Lung microvascular endothelial cell (primary cell): ENCODE measurements at regions not wholly inside any gene's neighbourhood (a gene's known extent, or its start where the extent isn't known, plus 50 kb on each side); places are given as distances from the start of the nearest gene placed in this dataset.

Experiments used
- DNase-seq, 2 donors: peaks; one replicate each; pipeline versions ENCODE4 v3.0.0 to v3.0.0-alpha.2; 2010; ENCODE audit warnings: low read depth in 2 of 2

DNA sequence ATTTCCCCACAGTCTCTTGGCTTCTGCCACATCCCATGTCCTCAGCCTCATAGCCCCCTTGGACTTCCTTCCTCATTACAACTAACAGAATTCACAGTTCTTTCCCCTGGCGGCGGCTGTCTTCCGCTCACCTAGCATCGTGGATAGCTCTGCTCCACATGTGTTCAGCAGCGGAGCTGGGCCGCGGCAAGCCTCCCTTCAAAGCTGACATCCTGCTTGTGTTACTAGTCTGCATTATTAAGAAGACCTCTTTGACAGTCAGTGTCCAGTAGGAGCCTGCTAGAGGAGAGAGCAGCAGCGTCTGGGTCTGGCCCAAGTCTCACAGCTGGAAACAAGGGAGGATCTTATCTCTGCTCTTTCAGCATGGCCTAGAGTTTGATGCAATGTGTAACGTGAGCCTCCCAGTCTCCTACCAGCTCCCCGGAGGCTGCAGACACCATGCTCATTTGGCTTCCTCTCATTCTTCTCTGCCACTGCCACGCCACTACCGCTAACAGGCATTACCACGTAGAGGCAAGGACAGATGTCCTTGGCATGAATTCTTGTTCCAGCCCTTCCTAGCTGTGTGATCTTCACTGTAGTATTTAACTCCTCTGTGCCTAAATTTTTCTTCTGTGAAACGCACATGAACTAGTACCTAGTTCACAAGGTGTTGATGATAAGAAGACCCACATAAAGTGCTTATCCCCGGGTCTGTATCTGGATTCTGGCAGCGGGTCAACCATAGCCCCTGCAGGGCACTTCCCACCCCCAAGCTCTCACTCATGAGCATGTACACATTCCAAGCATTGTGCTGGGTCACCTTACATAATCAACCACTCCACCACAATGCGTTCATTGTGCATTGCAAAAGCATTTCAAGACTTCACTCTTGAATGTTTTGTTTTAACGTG, 107.1 kb upstream of the BACH2 start:
- no peak for DNase-seq

DNA sequence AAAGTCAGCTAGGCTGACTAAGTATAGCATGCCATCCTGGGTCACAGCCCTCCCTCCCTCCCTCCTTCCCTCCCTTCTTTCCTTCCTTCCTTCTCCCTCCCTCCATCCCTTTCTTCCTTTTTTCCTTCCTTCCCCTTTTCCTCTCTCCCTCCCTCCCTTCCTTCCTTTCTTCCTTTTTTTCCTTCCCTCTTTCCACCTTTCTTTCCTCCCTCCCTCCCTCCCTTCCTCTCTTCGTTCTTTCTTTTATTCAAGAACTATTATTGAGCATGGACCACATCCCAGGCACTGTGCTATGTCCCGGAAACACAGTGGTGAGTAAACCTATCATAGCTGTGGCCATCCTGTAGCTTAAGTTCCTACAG, 106.2 kb upstream of the BACH2 start:
- no peak for DNase-seq

DNA sequence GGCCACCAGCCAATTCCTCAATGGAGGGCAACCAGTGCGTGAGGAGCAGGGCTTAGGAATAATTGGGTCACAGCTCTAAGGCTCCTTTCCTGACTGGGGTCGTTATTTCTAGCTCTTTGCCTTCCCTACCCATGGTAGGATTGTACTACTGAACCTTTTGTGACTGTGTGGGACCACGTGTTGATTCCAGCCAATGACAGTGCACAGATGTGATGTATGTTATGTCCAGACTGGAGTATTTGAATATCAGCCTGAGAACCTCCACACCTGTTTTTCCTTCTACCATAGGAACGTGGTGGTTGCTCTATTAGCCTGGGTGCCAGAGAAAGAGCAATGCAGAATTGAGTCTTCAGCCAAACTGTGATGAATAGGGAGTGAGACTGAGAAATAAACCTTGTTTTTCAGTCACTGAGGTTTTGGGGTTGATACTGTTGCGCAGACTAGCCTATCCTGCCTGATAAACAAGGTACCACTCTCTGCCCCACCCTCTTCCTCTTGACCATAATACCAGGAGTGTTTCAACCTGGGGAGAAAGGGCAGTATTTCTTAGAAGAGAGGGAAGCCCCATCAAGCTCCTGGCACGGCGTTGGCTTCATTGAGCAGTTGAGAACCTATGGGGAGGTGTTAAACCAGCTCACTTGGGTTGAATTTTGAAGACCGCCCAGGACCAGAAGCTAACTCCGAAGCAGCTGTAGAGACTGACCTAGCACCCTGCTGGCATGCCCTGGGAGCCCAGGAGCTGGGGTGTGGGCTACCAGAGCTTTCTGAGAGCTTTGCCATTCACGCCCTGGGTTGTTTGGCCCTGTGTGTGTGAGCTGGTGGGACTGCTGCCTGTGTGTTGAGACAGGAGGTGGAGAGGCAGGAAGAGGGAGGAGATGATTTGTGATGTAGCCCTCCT, 105.5 kb upstream of the BACH2 start:
- no peak for DNase-seq

DNA sequence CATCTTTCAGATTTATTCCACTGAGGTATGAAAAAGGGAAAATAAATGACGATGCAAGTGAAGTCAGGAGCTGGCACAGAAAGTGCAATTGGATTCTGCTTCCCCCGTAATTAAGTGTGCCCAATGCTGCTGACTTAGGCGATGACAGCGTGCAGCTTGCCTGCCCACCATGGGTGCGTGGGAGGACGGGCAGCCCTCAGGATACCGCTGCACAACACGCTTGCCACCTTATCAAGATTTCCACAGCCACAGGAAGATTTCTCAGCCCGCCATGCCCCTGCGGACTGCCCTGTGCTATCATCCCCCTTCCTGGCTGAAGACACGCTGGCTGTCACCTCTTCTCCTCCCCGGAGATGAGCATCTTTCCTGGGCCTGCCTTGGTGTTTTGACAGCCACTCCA, 103.3 kb upstream of the BACH2 start:
- DNase-seq = no peak

DNA sequence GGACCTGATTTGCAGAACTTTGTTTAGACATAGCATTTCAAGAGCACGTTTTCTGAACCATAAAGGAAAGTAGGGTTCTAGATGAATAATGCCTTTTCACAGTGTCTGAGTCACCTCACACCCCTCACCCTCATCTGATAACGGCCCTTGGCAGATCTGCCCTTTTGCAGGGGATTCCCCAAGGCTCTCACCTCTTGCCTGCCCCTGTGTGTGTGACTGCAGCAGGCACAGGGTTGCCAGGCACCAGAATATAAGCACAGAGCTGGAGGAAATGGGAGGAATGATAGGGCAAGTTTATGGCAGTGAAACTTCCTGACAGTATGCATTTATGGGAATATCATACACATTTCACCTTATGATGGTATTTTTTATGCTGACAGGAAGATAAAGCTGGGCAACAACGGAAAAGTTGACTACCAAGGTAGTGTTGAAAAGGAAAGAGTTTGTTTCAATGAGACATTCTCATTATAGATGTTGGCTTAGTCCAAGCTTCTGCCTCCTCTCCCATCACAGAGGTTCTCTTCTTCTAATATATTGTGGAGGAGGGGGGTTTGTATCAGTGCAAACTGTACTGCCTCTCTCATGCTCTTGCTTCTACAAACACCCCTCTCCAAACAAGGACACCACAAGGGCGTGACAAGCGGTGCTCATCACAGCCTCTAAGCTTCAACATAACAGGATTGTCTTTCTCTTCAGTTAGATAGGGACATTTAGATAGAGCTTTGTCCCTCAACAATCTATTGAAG, 101.5 kb upstream of the BACH2 start:
- DNase-seq = peak; percentile 37 to 96

DNA sequence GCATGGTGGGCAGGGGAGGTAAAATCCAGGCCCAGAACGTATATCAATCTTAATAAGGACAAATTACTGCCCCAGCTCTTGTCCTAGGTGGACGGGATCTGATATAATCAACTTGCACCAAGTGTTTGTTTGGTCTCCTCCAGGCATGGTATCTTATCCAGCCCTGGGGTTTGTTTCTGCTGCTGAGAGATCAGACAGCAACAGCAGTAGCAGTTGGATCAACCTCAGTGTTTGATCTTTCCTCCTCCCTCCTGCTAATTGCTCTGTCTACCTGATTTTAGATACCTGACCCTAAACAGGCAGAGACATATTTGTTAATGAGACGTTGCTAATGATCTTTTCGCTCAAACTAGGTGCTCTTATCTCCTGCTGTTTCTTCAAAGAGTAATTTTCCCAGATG, 100.4 kb upstream of the BACH2 start:
- no peak for DNase-seq

DNA sequence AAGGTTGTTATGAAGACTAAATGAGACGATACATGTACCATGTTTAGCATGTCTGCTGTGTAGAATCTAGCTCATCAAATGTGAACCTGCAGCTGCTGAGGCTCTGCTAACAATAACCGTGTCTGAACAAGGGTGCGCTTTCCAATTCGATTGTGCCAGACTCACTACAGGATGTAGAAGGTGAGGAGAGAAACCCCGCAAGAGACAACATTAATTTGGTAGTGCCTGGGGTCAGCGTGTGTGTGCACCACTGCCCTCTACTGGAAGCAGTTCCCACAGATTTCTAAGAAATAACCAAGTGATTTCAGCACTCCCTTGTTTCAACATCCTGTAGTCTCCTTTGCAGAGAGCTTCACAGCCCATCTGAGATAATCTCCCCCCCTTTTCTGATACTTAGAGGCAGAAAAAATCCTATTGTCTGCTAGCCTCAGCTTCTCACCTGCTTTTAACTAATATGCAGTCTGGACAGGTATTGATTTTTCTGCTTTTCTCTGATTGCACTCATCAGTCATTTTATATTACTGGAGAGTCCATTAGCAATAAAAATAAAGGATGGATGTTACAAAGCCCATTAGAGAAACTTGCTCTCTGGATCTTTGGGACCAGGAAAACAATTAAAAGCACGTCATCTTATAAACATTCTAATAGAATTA, 96.7 kb upstream of the BACH2 start:
- DNase-seq = peak; percentile 54 to 59

DNA sequence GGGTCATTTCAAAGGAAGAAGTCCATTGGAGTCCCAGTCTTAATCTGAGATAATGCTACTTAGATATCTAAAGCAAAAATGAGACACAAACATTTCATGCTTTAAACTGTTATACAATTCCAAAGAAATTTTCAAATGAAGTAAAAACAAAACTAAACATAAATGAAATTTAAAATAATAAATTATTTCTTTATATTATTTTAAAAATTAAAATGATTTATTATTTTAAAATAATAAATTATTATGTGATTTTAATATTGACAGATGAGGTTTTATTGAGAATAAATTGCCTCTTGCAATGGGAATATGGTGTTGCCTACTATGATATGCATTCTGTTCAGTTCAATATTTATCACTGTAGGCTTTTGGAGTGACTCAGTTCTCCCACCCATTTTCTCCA, 93.7 kb upstream of the BACH2 start:
- DNase-seq = no peak

DNA sequence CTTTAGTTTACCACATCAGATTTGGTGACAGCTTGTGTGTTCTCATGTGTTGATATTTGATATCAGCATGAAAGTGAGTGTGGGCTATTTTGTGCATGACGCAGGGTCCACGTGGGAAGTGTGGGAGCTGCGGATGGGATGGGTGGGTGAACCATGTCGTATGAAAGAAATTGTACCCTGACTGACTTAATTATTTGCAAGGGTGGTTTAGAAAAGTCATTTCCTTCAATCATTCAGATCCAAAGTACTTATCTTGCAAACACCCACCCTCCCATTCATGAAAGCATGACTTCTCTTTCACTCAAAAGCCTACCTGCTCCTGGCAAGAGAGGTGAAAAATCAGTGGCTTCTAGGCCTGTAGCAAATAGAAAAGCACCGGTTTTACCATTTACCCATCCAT, 91.8 kb upstream of the BACH2 start:
- no peak for DNase-seq

DNA sequence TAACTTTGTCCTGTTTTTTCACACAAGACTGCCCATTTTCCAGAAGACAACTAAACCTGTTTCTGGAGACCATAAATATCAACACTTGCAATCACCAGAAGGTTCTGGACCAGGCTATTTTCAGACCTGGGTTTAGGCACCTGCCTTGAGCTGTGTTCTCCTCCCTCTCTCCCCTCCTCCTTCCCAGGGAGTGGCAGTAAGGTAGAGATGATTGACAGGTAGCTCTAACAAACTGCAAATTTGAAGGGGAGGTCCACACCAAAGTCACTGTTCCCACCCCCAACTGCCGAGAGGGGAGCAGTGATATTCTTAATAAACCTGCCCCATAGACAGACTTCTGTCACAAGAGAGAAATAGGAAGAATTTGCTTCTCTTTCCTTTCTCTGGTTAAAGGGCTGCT, 91.2 kb upstream of the BACH2 start:
- no peak for DNase-seq

DNA sequence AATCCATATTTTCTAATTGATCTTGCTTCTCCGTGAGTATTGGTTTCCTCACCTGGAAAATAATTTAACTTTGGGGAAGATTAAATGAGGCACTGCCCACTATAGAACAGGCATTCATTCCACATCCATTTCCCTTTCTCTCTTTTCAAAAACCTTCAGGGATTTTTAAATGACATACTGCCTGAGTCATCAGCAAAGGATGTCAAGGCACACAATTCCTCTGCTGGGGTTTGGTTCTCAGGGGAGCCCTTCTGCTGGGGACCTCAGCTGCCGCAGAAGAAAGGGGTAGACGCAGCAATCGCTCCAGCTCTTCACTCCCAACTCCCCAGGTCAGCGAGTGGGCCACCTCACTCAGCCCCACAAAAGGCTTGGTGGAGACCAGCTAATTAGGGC, 90.7 kb upstream of the BACH2 start:
- DNase-seq = no peak

DNA sequence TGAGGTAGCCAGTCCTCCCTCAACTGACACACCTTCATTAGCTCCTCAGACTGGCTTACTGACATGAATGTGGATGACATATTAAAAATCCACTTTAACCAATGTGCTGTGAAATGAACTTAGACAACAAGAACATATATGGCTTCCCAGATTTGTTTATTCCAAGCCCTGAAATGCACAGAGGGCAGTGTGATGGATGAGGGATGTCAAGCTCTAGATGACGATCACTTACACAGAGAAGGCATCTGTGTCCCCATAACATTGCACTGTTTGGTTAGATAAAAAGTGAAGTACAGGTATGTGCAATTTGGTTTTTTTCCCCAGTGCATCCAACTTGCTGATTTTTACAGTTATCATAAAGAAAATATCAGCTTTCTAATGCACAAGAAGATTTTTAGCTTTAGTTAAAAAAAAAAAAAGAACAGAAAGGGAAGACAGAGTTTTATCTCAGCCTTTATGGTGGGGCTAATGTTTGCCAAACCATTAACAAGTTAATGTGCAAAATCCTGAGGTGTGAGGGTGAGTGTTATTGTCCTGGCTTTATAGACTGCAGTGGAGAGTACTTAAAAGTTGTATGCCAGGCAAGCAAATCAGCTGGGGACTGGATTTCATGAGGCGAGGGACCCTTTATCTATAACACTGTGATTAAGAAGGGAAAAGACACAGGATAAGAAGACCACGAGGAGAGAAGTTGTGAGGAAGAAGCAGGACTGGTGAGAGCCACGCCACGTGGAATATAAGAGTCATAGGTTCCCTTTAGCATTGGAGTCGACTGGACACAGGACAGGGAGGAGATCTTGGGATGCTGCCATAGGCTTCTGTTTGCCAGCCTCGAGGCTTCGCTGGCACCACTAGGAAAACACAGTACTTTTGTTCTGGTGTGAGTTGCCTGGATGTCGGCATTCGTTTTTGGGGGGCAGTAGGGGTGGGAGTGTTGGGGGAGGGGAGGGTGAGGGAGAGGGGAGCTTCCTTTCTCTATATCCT, 90.0 kb upstream of the BACH2 start:
- DNase-seq = no peak

DNA sequence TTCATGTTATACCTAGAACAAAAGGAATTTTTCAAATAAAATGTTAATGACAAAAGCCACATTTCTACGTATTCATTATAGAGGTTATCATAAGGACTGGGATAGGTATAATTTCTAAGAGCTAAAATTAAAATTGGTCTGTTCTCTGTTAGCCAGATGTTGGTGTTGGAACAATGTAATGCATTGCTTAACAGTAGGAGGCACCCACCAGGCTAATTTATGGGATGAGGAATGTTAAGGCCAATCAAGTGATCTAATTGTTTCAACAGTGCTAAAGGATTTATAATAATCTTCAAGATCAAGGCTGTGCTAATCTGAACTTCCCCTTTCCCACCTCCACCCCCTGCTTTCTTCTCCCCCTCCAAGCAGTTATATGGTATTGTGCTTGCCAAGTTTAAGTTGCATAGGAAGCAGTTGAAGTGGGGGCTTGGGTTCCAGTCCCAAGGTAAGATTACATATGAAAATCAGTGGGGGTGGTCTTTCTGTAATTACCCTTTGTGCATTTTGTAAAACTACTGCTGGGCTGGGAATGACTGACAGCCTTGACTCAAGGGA, 89.2 kb upstream of the BACH2 start:
- no peak for DNase-seq

DNA sequence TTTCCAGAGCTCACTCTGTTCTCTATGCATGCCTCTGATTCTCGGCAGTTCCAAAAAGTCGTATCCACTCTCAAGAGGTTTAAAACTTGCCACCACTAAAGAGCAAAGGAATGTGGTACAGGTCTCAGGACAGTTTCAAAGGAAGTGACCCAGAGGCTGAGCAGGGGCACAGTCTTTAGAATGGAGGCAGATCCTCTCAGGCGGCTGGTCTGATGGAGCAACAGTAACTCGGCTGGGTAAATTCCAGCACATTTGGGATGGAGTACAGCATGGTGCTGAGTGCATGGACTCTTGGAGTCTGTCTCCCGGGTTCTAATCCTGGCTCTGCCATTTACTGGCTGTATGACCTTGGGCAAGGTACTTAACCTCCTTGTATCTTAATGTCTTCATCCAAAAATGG, 88.1 kb upstream of the BACH2 start:
- no peak for DNase-seq

DNA sequence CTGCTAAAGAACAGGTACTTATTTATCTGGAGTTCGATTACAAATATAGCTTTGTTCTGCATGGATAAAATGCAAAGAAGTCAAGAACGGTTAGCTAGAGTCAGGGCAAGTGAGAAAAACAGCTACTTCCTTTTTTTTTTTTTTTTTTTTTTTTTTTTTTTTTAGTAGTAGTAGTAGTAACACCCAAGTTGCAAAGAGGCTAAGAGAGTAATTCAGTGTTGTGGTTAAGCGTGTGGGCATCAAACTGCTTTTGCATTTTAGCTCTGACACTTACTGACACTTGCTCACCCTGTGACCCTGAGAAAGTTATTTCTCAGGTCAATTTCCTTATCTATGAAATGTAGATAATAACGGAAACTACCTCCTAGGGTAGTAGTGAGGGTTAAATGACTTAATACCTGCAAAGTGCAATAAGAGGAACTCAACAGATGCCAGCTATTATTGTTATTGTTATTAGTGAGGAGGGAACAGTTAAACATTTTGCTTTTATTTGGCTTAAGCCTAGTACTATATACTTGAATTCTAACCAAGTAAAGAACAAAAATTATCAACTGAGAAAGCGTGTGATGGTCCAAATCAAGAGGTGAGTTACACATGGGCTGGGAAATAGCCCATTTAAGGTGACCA, 86.7 kb upstream of the BACH2 start:
- no peak for DNase-seq

DNA sequence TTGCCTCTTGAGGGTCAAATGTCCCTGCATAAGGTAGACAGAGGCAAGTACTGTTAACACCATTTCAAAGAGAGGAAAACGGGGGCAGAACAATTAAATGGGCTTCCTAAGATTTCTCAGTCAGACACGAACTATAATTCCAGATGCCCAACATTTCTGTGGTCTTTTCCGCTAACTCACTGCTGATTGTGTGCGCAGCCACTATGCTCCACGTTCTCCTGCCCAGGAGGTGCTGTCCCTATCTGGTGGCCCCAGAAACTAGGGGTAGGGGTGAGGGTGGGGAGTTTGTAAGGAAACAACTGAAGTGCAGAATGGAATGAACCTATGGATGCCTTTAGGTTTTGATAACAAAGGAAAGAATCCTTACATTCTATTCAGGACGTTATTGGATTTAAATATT, 86.1 kb upstream of the BACH2 start:
- DNase-seq = no peak

DNA sequence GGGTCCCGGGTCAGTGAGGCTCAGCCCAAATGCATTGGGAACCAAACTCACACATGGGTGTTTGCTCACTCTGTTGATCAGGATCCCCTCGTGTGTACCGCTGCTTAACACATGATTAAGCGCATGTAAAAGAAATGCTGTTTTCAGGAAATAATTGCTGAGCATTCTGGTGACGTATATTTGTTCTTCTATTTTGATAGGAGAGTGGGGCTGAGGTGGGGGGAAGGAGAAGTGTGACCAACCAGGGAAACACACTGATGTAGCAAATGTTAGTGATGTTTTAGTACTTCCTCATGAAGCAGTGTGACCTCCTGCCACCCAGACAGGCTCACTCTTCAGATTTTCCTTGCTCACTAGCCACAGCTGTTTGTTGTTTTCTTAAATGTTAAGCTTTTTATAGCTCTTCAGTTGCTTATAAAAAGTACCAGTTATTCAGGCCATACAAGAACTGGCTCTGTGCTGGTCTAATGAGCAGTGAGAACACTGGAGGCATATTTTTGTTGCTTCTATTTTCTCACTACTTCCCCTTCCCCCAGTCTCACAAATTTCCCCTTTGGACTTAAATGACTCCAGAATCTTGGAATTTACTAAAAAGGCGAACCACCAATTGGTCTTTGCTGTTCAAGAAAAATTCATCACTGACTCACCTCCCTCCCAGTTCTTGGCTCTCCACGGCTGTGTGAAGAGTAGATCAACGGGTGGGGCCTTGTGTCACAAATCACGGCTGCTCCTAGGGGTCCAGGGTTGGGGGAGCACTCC, 79.2 kb upstream of the BACH2 start:
- DNase-seq = peak in 1 of 2 donors; percentile 2

DNA sequence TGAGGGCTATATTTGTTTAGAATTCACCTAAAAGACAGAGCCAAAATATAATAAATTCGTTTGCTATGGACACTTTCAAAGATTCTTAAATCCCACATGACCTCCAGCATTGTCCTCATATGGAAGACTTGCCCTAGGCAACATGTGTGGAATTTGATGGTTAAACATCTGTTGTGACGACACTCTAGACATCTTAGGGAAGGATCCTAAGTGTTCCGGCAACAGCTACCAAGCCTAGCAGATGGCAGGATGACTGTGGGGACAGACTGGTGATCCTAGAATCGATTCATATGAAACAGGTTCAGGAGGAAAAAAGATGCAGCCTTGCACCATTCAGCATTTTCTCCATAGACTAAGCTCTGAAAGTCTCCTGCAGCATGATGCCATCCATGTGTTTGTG, 77.6 kb upstream of the BACH2 start:
- no peak for DNase-seq

DNA sequence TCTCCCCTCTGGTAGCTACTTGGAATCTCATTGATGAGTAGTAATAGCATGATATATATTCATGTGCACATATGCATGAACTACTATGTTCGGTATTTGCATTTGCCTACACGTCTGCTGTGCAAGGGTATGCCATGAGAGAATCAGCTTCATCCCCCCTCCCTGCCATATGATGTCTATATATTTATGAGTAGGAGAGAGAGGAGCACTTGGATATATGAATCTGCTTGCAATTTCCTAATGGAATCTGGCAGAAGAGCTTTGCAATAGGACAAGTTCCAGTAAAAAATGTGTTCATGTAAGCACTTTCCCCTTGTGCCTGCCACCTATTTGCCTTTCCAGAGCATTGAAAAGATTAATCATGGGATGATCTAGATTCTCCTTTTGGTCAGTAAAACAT, 76.2 kb upstream of the BACH2 start:
- no peak for DNase-seq
